ENCODE measurements at regions not wholly inside any gene's neighbourhood (a gene's known extent, or its start where the extent isn't known, plus 50 kb on each side); places are given as distances from the start of the nearest gene placed in this dataset.

GRCh38 chr22:47724030-47724429 is 961.6 kb downstream of the TBC1D22A start:
- TF ChIP-seq POLR2AphosphoS5 (IDR thresholded peaks at IDR 0.05; ENCODE audit: low read depth, low read length) (no peak), POLR2A (IDR thresholded peaks at IDR 0.05; ENCODE audit: low read depth, low read length) (no peak), SPI1 (IDR thresholded peaks at IDR 0.05; ENCODE audit: low read depth, low read length) (no peak), TAF1 (IDR thresholded peaks at IDR 0.05; ENCODE audit: low read depth, low read length) (no peak)

Data from GM12891 (cell line).